OCI-LY7 (cell line): ENCODE measurements at regions not wholly inside any gene's neighbourhood (a gene's known extent, or its start where the extent isn't known, plus 50 kb on each side); places are given as distances from the start of the nearest gene placed in this dataset.

Source experiments
- BruUV-seq: library from RNA; stranded (reverse); fragments of 400-500 nt; replicated peaks from 2 replicates; lab custom pipeline; 2021; lab: Mats Ljungman, UMichigan
- CTCF ChIA-PET: fragments of 300-600 bp; sonication (Branson Sonifier 250); formaldehyde crosslinking; loops from one replicate; lab custom pipeline; 2022; ENCODE audit warnings: antibody characterized with exemption; ENCODE audit not compliant: unreplicated experiment; lab: Charles Lee
- POLR2A ChIA-PET: fragments of 300-600 bp; sonication (Branson Sonifier 250); formaldehyde crosslinking; loops from one replicate; lab custom pipeline; 2022; ENCODE audit warnings: antibody characterized with exemption; lab: Charles Lee
- DNase-seq: peaks from one replicate; pipeline ENCODE4 v3.0.0-alpha.2; 2015; ENCODE audit warnings: low spot score
- H2AFZ ChIP-seq: fragments of 200-600 bp; sonication (generic), shearing (Covaris generic); 2 replicates; pipeline ENCODE4 v1.6.1; 2014; ENCODE audit warnings: mild to moderate bottlenecking, antibody characterized with exemption, low read length, moderate library complexity
- H3K27ac ChIP-seq: fragments of 200-600 bp; sonication (generic); 2 replicates; pipeline ENCODE4 v1.5.1; 2014; ENCODE audit warnings: mixed run types, low read depth, mild to moderate bottlenecking, moderate library complexity, low read length, inconsistent platforms; ENCODE audit not compliant: poor library complexity, severe bottlenecking
- H3K36me3 ChIP-seq: fragments of 200-600 bp; sonication (generic); 2 replicates; pipeline ENCODE4 v1.6.1; 2014; ENCODE audit warnings: mild to moderate bottlenecking, antibody characterized with exemption, low read length, moderate library complexity, mixed read lengths; ENCODE audit not compliant: insufficient read depth
- H3K4me1 ChIP-seq: fragments of 200-600 bp; sonication (generic); 2 replicates; pipeline ENCODE4 v1.5.1; 2014; ENCODE audit warnings: mild to moderate bottlenecking, low read length; ENCODE audit not compliant: insufficient read depth, poor library complexity, severe bottlenecking
- H3K4me2 ChIP-seq: fragments of 200-600 bp; sonication (generic); 2 replicates; pipeline ENCODE4 v1.6.1; 2014; ENCODE audit warnings: mild to moderate bottlenecking, low read length
- H3K4me3 ChIP-seq: fragments of 200-600 bp; sonication (generic); 2 replicates; pipeline ENCODE4 v1.5.1; 2014; ENCODE audit warnings: mild to moderate bottlenecking, low read depth, low read length; ENCODE audit not compliant: poor library complexity, severe bottlenecking
- H3K79me2 ChIP-seq: fragments of 200-600 bp; sonication (generic); 2 replicates; pipeline ENCODE4 v1.6.1; 2016; ENCODE audit warnings: low read depth, mild to moderate bottlenecking, low read length, moderate library complexity, mixed read lengths; ENCODE audit not compliant: insufficient read depth
- H3K9me2 ChIP-seq: fragments of 200-600 bp; sonication (generic); 2 replicates; pipeline ENCODE4 v1.6.1; 2016; ENCODE audit warnings: mild to moderate bottlenecking, low read length, mixed read lengths; ENCODE audit not compliant: insufficient read depth
- H3K9me3 ChIP-seq: fragments of 200-600 bp; sonication (generic); 2 replicates; pipeline ENCODE4 v1.6.1; 2014; ENCODE audit warnings: mild to moderate bottlenecking, mixed run types, low read length, mixed read lengths
- H4K20me1 ChIP-seq: fragments of 200-600 bp; sonication (generic); 2 replicates; pipeline ENCODE4 v1.6.1; 2014; ENCODE audit warnings: mild to moderate bottlenecking, antibody characterized with exemption, low read length, moderate library complexity, mixed read lengths; ENCODE audit not compliant: insufficient read depth
- CTCF ChIP-seq: fragments of 200-600 bp; sonication (generic); conservative IDR thresholded peaks from 2 replicates; pipeline ENCODE4 v1.5.1; 2014; ENCODE audit warnings: mild to moderate bottlenecking, antibody characterized with exemption, low read length, moderate library complexity, mixed read lengths
- EZH2phosphoT487 ChIP-seq: fragments of 200-600 bp; sonication (generic); IDR thresholded peaks from 2 replicates; pipeline ENCODE4 v1.6.1; 2018; ENCODE audit warnings: low read depth, borderline replicate concordance, mild to moderate bottlenecking, mixed run types, antibody characterized with exemption, low read length, moderate library complexity, mixed read lengths
- intact Hi-C: fragments of 100-400 bp; cut with micrococcal nuclease; formaldehyde crosslinking; loops from one replicate; pipeline ENCODE4 v1.10.0; 2022; ENCODE audit not compliant: unreplicated experiment

- no peak for DNase-seq
- intact Hi-C loops: no loop called here
Observed at GRCh38 chr1:5385096-5385799, 607.0 kb downstream of the NPHP4 start.

GRCh38 chr1:5381491-5381890 is 610.7 kb downstream of the NPHP4 start:
- TF ChIP-seq EZH2phosphoT487 (no peak), CTCF (no peak)
- no peaks in the 10 kb centered on the region for H3K9me3 ChIP-seq
- BruUV-seq: no TSS peak
- H3K9me2 ChIP-seq: no peaks in the 10 kb centered on the region
- intact Hi-C loops: no loop called here
- DNase-seq: no peak
- H3K4me1 ChIP-seq: no peaks in the 10 kb centered on the region
- no peaks in the 10 kb centered on the region for H3K79me2 ChIP-seq
- no peak overlapping the region for H2AFZ ChIP-seq
- CTCF ChIA-PET: no interaction called here
- H4K20me1 ChIP-seq: no peaks in the 10 kb centered on the region
- H3K4me2 ChIP-seq: no peak overlapping the region
- H3K27ac ChIP-seq: no peak overlapping the region
- POLR2A ChIA-PET: no interaction called here
- H3K36me3 ChIP-seq: no peaks in the 10 kb centered on the region
- H3K4me3 ChIP-seq: no peak overlapping the region

More at GRCh38 chr1:5385096-5385799, 607.0 kb downstream of the NPHP4 start:
- Histone ChIP-seq H3K27ac (no peak overlapping the region), H3K4me2 (no peak overlapping the region), H3K9me3 (no peaks in the 10 kb centered on the region), H3K9me2 (no peaks in the 10 kb centered on the region), H4K20me1 (no peaks in the 10 kb centered on the region), H3K36me3 (no peaks in the 10 kb centered on the region), H3K4me3 (no peak overlapping the region), H3K79me2 (no peaks in the 10 kb centered on the region), H3K4me1 (no peaks in the 10 kb centered on the region), H2AFZ (no peak overlapping the region)
- no peak for TF ChIP-seq EZH2phosphoT487
- no peak for TF ChIP-seq CTCF
- ChIA-PET CTCF (no interaction called here), POLR2A (no interaction called here)
- no TSS peak for BruUV-seq

GRCh38 chr1:5379176-5379759 is 613.0 kb downstream of the NPHP4 start:
- Histone ChIP-seq H3K27ac (no peak overlapping the region), H3K9me3 (no peaks in the 10 kb centered on the region), H4K20me1 (no peaks in the 10 kb centered on the region), H3K4me1 (no peaks in the 10 kb centered on the region), H3K4me2 (no peak overlapping the region), H2AFZ (no peak overlapping the region), H3K36me3 (no peaks in the 10 kb centered on the region), H3K79me2 (no peaks in the 10 kb centered on the region), H3K4me3 (no peak overlapping the region), H3K9me2 (no peaks in the 10 kb centered on the region)
- DNase-seq: no peak
- CTCF ChIA-PET: no interaction called here
- no TSS peak for BruUV-seq
- intact Hi-C loops: no loop called here
- no peak for TF ChIP-seq EZH2phosphoT487
- no peak for TF ChIP-seq CTCF
- POLR2A ChIA-PET: no interaction called here
